H1 (cell line): ENCODE measurements at regions not wholly inside any gene's neighbourhood (a gene's known extent, or its start where the extent isn't known, plus 50 kb on each side); places are given as distances from the start of the nearest gene placed in this dataset.

Experiments
- SIRT6 ChIP-seq: IDR thresholded peaks from one replicate; pipeline ENCODE4 v1.7.1; 2012; ENCODE audit warnings: low read length, inconsistent platforms
- TEAD4 ChIP-seq: IDR thresholded peaks from 2 replicates; pipeline ENCODE4 v1.6.1; 2012; ENCODE audit warnings: low read depth, low read length, inconsistent platforms, mixed read lengths
- TF ChIP-seq, protein P1 (sequence below): IDR thresholded peaks from 2 replicates; pipeline ENCODE4 v1.6.1; 2011; ENCODE audit warnings: low read depth, mild to moderate bottlenecking, low read length; ENCODE audit not compliant: insufficient read depth

- TF ChIP-seq, protein P1, sequence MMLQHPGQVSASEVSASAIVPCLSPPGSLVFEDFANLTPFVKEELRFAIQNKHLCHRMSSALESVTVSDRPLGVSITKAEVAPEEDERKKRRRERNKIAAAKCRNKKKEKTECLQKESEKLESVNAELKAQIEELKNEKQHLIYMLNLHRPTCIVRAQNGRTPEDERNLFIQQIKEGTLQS, result no peak
- TF ChIP-seq TEAD4 (no peak), SIRT6 (no peak)
Measured at GRCh38 chr6:3607171-3607570, 144.3 kb downstream of the PXDC1 start (continued).
